Neural cell (in vitro differentiated cells): ENCODE measurements at regions not wholly inside any gene's neighbourhood (a gene's known extent, or its start where the extent isn't known, plus 50 kb on each side); places are given as distances from the start of the nearest gene placed in this dataset.

Experiments
- H2AFZ ChIP-seq: fragments of 200-600, 300-800 bp; sonication (generic), shearing (Covaris generic); 2 replicates; pipeline ENCODE4 v1.6.0; 2014; ENCODE audit warnings: low read depth, mild to moderate bottlenecking, antibody characterized with exemption, low read length, moderate library complexity
- H3F3A ChIP-seq: fragments of 200-600 bp; shearing (Covaris generic); 2 replicates; pipeline ENCODE4 v1.6.1; 2016; ENCODE audit warnings: mild to moderate bottlenecking, moderate library complexity, mixed read lengths, antibody characterized with exemption, low read length; ENCODE audit not compliant: insufficient read depth, poor library complexity, severe bottlenecking
- H3K27ac ChIP-seq: fragments of 200-600, 300-800 bp; sonication (generic), shearing (Covaris generic); 2 replicates; pipeline ENCODE4 v1.5.1; 2014; ENCODE audit warnings: mild to moderate bottlenecking, low read length, moderate library complexity
- H3K27me3 ChIP-seq: fragments of 300-800, 200-600 bp; sonication (generic), shearing (Covaris generic); 2 replicates; pipeline ENCODE4 v1.6.0; 2014; ENCODE audit warnings: mild to moderate bottlenecking, low read depth, low read length, moderate library complexity; ENCODE audit not compliant: insufficient read depth
- H3K36me3 ChIP-seq: fragments of 300-800, 200-600 bp; sonication (generic), shearing (Covaris generic); 2 replicates; pipeline ENCODE4 v1.5.1; 2014; ENCODE audit warnings: mild to moderate bottlenecking, antibody characterized with exemption, low read length, moderate library complexity; ENCODE audit not compliant: insufficient read depth
- H3K4me2 ChIP-seq: fragments of 300-800, 200-600 bp; sonication (generic), shearing (Covaris generic); 2 replicates; pipeline ENCODE4 v1.6.0; 2014; ENCODE audit warnings: mild to moderate bottlenecking, low read length
- H3K4me3 ChIP-seq: fragments of 300-800, 200-600 bp; sonication (generic), shearing (Covaris generic); 2 replicates; pipeline ENCODE4 v1.5.1; 2014; ENCODE audit warnings: mild to moderate bottlenecking, low read length, moderate library complexity
- H3K79me2 ChIP-seq: fragments of 200-600 bp; shearing (Covaris generic); replicated peaks from 2 replicates; pipeline ENCODE4 v1.6.0; 2014; ENCODE audit warnings: mild to moderate bottlenecking, low read length, moderate library complexity; ENCODE audit not compliant: insufficient read depth
- H3K9ac ChIP-seq: fragments of 300-800, 200-600 bp; sonication (generic), shearing (Covaris generic); 2 replicates; pipeline ENCODE4 v1.6.1; 2016; ENCODE audit warnings: mild to moderate bottlenecking, low read length, mixed read lengths
- H3K9me2 ChIP-seq: fragments of 200-600 bp; shearing (Covaris generic); 2 replicates; pipeline ENCODE4 v1.6.1; 2016; ENCODE audit warnings: mild to moderate bottlenecking, low read length, mixed read lengths; ENCODE audit not compliant: insufficient read depth
- H3K9me3 ChIP-seq: fragments of 200-600, 300-800 bp; sonication (generic), shearing (Covaris generic); 2 replicates; pipeline ENCODE4 v1.6.1; 2016; ENCODE audit warnings: mild to moderate bottlenecking, mixed run types, low read length, moderate library complexity, mixed read lengths
- H4K20me1 ChIP-seq: fragments of 200-600 bp; shearing (Covaris generic); 2 replicates; pipeline ENCODE4 v1.6.1; 2016; ENCODE audit warnings: mild to moderate bottlenecking, mixed run types; ENCODE audit not compliant: insufficient read depth
- EP300 ChIP-seq: fragments of 450-650 bp; conservative IDR thresholded peaks from 2 replicates; pipeline ENCODE4 v1.6.1; 2014; ENCODE audit warnings: antibody characterized with exemption, mild to moderate bottlenecking, moderate library complexity; ENCODE audit not compliant: poor library complexity, severe bottlenecking
- EZH2 ChIP-seq: fragments of 200-600, 300-800 bp; shearing (Covaris generic), sonication (generic); IDR thresholded peaks from 2 replicates; pipeline ENCODE4 v1.6.1; 2014; ENCODE audit warnings: antibody characterized with exemption, low read length, borderline replicate concordance, mild to moderate bottlenecking; ENCODE audit not compliant: insufficient read depth, poor library complexity, severe bottlenecking
- MXI1 ChIP-seq: fragments of 450-650 bp; conservative IDR thresholded peaks from 2 replicates; pipeline ENCODE4 v1.6.1; 2014; ENCODE audit warnings: antibody characterized with exemption, mild to moderate bottlenecking; ENCODE audit not compliant: poor library complexity, severe bottlenecking
- POLR2AphosphoS5 ChIP-seq: IDR thresholded peaks from 2 replicates; pipeline ENCODE4 v1.6.1; 2012
- RAD21 ChIP-seq: fragments of 450-650 bp; conservative IDR thresholded peaks from 2 replicates; pipeline ENCODE4 v1.6.1; 2014; ENCODE audit warnings: antibody characterized with exemption, mild to moderate bottlenecking, moderate library complexity
- REST ChIP-seq: IDR thresholded peaks from 2 replicates; pipeline ENCODE4 v1.6.1; 2012; ENCODE audit warnings: borderline replicate concordance
- SMC3 ChIP-seq: fragments of 450-650 bp; conservative IDR thresholded peaks from 2 replicates; pipeline ENCODE4 v1.6.1; 2014; ENCODE audit warnings: antibody characterized with exemption, mild to moderate bottlenecking, moderate library complexity; ENCODE audit not compliant: poor library complexity
- TAF1 ChIP-seq: IDR thresholded peaks from 2 replicates; pipeline ENCODE4 v1.6.1; 2012; ENCODE audit warnings: low read depth
- TF ChIP-seq, protein P1 (sequence below): fragments of 450-650 bp; IDR thresholded peaks from 2 replicates; pipeline ENCODE4 v1.5.1; 2014; ENCODE audit warnings: antibody characterized with exemption, mild to moderate bottlenecking, moderate library complexity; ENCODE audit not compliant: poor library complexity, severe bottlenecking

DNA sequence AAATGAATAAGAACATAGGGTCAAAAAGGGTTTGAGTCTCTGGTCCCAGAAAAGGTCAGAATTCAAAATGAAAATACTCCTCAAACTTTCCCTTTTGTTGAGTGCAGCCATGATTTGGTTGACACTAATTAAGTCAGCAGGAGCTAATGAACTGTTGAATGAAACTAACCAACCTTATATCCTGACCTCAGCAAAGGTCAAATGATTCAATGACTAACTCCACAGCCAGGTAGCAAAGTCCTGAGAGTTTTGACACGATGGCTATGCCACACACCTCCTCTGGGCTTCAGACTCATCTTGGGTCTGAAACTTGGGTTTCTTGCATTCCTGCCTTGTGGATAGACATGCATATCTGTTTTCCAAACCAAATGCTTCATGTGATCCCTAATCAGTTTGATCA, 172.3 kb downstream of the INO80D start:
- no peaks in the 10 kb centered on the region for H3K79me2 ChIP-seq
- H3F3A ChIP-seq, result no peaks in the 10 kb centered on the region
- no peaks in the 10 kb centered on the region for H3K27me3 ChIP-seq
- no peaks in the 10 kb centered on the region for H3K9me2 ChIP-seq
- no peak overlapping the region for H3K4me2 ChIP-seq
- no peak overlapping the region for H3K4me3 ChIP-seq
- no peak overlapping the region for H2AFZ ChIP-seq
- H4K20me1 ChIP-seq, result no peaks in the 10 kb centered on the region
- no peak overlapping the region for H3K27ac ChIP-seq
- TF ChIP-seq POLR2AphosphoS5 (no peak), REST (no peak), TAF1 (no peak), EP300 (no peak), EZH2 (no peak), RAD21 (no peak), SMC3 (no peak), MXI1 (no peak)
- TF ChIP-seq, protein P1, sequence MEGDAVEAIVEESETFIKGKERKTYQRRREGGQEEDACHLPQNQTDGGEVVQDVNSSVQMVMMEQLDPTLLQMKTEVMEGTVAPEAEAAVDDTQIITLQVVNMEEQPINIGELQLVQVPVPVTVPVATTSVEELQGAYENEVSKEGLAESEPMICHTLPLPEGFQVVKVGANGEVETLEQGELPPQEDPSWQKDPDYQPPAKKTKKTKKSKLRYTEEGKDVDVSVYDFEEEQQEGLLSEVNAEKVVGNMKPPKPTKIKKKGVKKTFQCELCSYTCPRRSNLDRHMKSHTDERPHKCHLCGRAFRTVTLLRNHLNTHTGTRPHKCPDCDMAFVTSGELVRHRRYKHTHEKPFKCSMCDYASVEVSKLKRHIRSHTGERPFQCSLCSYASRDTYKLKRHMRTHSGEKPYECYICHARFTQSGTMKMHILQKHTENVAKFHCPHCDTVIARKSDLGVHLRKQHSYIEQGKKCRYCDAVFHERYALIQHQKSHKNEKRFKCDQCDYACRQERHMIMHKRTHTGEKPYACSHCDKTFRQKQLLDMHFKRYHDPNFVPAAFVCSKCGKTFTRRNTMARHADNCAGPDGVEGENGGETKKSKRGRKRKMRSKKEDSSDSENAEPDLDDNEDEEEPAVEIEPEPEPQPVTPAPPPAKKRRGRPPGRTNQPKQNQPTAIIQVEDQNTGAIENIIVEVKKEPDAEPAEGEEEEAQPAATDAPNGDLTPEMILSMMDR, result no peak
- H3K36me3 ChIP-seq, result no peaks in the 10 kb centered on the region
- H3K9me3 ChIP-seq, result no peaks in the 10 kb centered on the region
- no peak overlapping the region for H3K9ac ChIP-seq

DNA sequence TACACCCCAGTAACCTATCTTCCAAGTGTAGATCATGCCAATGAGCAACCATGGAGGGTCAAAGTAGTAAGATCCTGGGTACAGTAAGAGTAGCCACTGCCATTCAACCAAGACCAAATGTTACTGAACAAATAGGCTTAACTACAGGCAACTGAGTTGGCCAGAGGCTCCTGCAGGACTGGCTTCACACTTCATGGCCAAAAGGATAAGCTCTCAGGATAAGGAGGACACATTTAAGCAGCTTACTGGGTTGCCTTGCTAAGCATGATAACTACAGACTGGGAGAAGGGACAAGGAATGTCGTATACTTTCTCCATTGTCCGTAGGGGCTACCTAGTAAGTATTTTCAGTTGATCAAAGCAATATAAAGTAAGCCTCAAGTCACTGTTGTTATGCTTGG, 174.7 kb downstream of the INO80D start:
- Histone ChIP-seq H3K79me2 (no peaks in the 10 kb centered on the region), H4K20me1 (no peaks in the 10 kb centered on the region), H2AFZ (no peak overlapping the region), H3K27ac (no peak overlapping the region), H3K36me3 (no peaks in the 10 kb centered on the region), H3K9ac (no peak overlapping the region), H3F3A (no peaks in the 10 kb centered on the region), H3K4me3 (no peak overlapping the region), H3K4me2 (no peak overlapping the region), H3K27me3 (no peaks in the 10 kb centered on the region), H3K9me2 (no peaks in the 10 kb centered on the region), H3K9me3 (no peaks in the 10 kb centered on the region)
- TF ChIP-seq MXI1 (no peak), TAF1 (no peak), REST (no peak)
- TF ChIP-seq, protein P1, result no peak
